PC-9 (cell line): ENCODE measurements at regions not wholly inside any gene's neighbourhood (a gene's known extent, or its start where the extent isn't known, plus 50 kb on each side); places are given as distances from the start of the nearest gene placed in this dataset.

Source experiments
- BruUV-seq: library from RNA; stranded (reverse); fragments of 400-500 nt; replicated peaks from 2 replicates; lab custom pipeline; 2021; lab: Mats Ljungman, UMichigan
- CTCF ChIA-PET: fragments of 300-600 bp; sonication (Branson Sonifier 250); formaldehyde crosslinking; loops from one replicate; lab custom pipeline; 2022; ENCODE audit warnings: antibody characterized with exemption; lab: Charles Lee
- POLR2A ChIA-PET: fragments of 300-600 bp; sonication (Branson Sonifier 250); formaldehyde crosslinking; loops from one replicate; lab custom pipeline; 2022; ENCODE audit warnings: antibody characterized with exemption; ENCODE audit not compliant: unreplicated experiment; lab: Charles Lee
- DNase-seq, 2 experiments: peaks; one replicate each; pipeline versions ENCODE4 v3.0.0 to v3.0.0-alpha.2; 2015 to 2022; ENCODE audit warnings: mixed read lengths in 1 of 2
- H2AFZ ChIP-seq: fragments of 200-600 bp; sonication (generic); 2 replicates; pipeline ENCODE4 v1.8.1; 2017; ENCODE audit warnings: antibody characterized with exemption
- H3F3A ChIP-seq: fragments of 200-600 bp; sonication (generic); 2 replicates; pipeline ENCODE4 v1.8.1; 2017; ENCODE audit warnings: antibody characterized with exemption, mild to moderate bottlenecking, low read depth; ENCODE audit not compliant: insufficient read depth
- H3K27ac ChIP-seq: fragments of 200-600 bp; sonication (generic); 2 replicates; pipeline ENCODE4 v1.6.1; 2016; ENCODE audit warnings: mixed run types
- H3K27me3 ChIP-seq: fragments of 200-600 bp; sonication (generic); 2 replicates; pipeline ENCODE4 v1.6.1; 2016; ENCODE audit warnings: low read depth, mixed run types; ENCODE audit not compliant: insufficient read depth
- H3K36me3 ChIP-seq: fragments of 200-600 bp; sonication (generic); 2 replicates; pipeline ENCODE4 v1.6.1; 2016; ENCODE audit warnings: low read depth, mixed run types
- H3K4me1 ChIP-seq: fragments of 200-600 bp; sonication (generic); replicated peaks from 2 replicates; pipeline ENCODE4 v1.6.1; 2016; ENCODE audit warnings: mixed run types; ENCODE audit not compliant: insufficient read depth
- H3K4me2 ChIP-seq: fragments of 200-600 bp; sonication (generic); 2 replicates; pipeline ENCODE4 v1.6.1; 2017; ENCODE audit warnings: mixed run types
- H3K4me3 ChIP-seq: fragments of 200-600 bp; sonication (generic); 2 replicates; pipeline ENCODE4 v1.6.1; 2016; ENCODE audit warnings: mixed run types
- H3K79me2 ChIP-seq: fragments of 200-600 bp; sonication (generic); 2 replicates; pipeline ENCODE4 v1.6.1; 2017; ENCODE audit warnings: low read depth, mixed run types
- H3K9me2 ChIP-seq: fragments of 200-600 bp; sonication (generic); 2 replicates; pipeline ENCODE4 v1.8.1; 2017; ENCODE audit warnings: mild to moderate bottlenecking; ENCODE audit not compliant: insufficient read depth
- H3K9me3 ChIP-seq: fragments of 200-600 bp; sonication (generic); 2 replicates; pipeline ENCODE4 v1.8.1; 2016; ENCODE audit warnings: low read depth; ENCODE audit not compliant: insufficient read depth
- H4K20me1 ChIP-seq: fragments of 200-600 bp; sonication (generic); 2 replicates; pipeline ENCODE4 v1.8.1; 2017; ENCODE audit not compliant: insufficient read depth
- EZH2 ChIP-seq: fragments of 200-600 bp; sonication (generic); IDR thresholded peaks from 2 replicates; pipeline ENCODE4 v1.8.0; 2017; ENCODE audit warnings: antibody characterized with exemption, low read depth
- intact Hi-C: fragments of 100-400 bp; cut with micrococcal nuclease; formaldehyde crosslinking; loops from one replicate; pipeline ENCODE4 v1.10.0; 2022; ENCODE audit not compliant: unreplicated experiment
- TF ChIP-seq, protein P1 (sequence below): fragments of 200-600 bp; sonication (generic); conservative IDR thresholded peaks from 2 replicates; pipeline ENCODE4 v1.6.1; 2017; ENCODE audit warnings: mixed run types, antibody characterized with exemption, mild to moderate bottlenecking, moderate library complexity

DNA sequence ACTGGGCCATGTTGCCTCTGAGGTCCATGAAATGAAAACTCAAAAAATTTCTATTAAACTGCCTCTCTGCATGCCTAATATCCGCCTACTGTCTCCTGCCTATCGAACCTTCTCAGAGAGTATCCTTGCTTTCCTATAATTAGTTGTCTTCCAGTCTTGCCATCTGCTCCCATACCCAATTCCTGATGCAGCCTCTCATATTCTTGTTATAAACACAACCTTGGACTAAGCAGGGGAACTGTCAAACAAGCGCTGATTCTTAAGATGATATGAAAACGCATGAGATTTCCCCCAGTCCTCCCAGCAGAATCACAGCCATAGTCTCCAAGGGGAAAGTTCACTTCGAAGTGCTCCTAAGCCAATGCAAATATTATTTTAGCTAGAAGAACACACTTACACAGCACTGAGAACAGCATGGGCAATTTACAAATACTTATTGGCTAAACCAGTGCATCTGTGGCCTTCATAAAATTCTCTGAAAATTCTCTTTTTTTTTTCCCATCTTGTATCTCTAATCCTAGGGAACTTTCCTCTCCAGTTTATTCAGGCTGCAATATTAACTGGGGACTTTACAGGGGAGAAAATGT lies 471.6 kb downstream of the MBD2 start:
- Histone ChIP-seq H3K4me3 (no peak overlapping the region), H3K79me2 (no peaks in the 10 kb centered on the region), H3F3A (no peaks in the 10 kb centered on the region), H3K27me3 (no peaks in the 10 kb centered on the region), H3K4me2 (no peak overlapping the region), H3K9me3 (no peaks in the 10 kb centered on the region), H3K27ac (no peak overlapping the region), H4K20me1 (no peaks in the 10 kb centered on the region), H3K36me3 (no peaks in the 10 kb centered on the region), H2AFZ (no peak overlapping the region), H3K4me1 (no peaks in the 10 kb centered on the region), H3K9me2 (no peaks in the 10 kb centered on the region)
- ChIA-PET CTCF (no interaction called here), POLR2A (no interaction called here)
- no peak for DNase-seq
- no peak for TF ChIP-seq EZH2
- TF ChIP-seq, protein P1, sequence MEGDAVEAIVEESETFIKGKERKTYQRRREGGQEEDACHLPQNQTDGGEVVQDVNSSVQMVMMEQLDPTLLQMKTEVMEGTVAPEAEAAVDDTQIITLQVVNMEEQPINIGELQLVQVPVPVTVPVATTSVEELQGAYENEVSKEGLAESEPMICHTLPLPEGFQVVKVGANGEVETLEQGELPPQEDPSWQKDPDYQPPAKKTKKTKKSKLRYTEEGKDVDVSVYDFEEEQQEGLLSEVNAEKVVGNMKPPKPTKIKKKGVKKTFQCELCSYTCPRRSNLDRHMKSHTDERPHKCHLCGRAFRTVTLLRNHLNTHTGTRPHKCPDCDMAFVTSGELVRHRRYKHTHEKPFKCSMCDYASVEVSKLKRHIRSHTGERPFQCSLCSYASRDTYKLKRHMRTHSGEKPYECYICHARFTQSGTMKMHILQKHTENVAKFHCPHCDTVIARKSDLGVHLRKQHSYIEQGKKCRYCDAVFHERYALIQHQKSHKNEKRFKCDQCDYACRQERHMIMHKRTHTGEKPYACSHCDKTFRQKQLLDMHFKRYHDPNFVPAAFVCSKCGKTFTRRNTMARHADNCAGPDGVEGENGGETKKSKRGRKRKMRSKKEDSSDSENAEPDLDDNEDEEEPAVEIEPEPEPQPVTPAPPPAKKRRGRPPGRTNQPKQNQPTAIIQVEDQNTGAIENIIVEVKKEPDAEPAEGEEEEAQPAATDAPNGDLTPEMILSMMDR, result no peak
- no TSS peak for BruUV-seq
- intact Hi-C loops, result no loop called here

DNA sequence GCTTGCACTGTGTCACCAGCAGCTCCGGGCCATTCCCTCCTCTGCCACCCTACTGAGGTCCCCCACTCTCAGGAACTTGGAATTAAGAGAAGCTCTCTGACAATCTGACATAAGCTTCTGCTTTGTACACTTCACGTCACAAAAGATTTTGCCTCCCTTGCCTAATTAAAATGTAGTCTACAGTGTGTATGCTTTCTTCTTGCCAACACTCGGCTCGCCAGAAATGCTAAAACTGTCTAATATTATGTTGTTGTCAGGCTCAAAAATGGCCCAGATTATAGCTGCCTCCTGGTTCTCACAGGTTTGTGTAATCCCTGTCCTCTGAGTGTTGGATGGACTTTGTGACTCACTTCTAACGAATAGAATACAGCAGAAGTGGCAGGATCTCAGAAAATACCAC lies 474.7 kb downstream of the MBD2 start:
- no peak overlapping the region for H2AFZ ChIP-seq
- no peaks in the 10 kb centered on the region for H3K27me3 ChIP-seq
- H4K20me1 ChIP-seq, result no peaks in the 10 kb centered on the region
- POLR2A ChIA-PET, result no interaction called here
- intact Hi-C loops, result no loop called here
- no peaks in the 10 kb centered on the region for H3K36me3 ChIP-seq
- no peaks in the 10 kb centered on the region for H3K79me2 ChIP-seq
- no TSS peak for BruUV-seq
- H3K9me3 ChIP-seq, result no peaks in the 10 kb centered on the region
- H3K4me2 ChIP-seq, result no peak overlapping the region
- DNase-seq, result no peak
- H3K4me1 ChIP-seq, result no peaks in the 10 kb centered on the region
- H3K9me2 ChIP-seq, result no peaks in the 10 kb centered on the region
- H3K4me3 ChIP-seq, result no peak overlapping the region
- CTCF ChIA-PET, result no interaction called here
- H3F3A ChIP-seq, result no peaks in the 10 kb centered on the region
- TF ChIP-seq EZH2, result no peak
- TF ChIP-seq, protein P1, result no peak
- H3K27ac ChIP-seq, result no peak overlapping the region

DNA sequence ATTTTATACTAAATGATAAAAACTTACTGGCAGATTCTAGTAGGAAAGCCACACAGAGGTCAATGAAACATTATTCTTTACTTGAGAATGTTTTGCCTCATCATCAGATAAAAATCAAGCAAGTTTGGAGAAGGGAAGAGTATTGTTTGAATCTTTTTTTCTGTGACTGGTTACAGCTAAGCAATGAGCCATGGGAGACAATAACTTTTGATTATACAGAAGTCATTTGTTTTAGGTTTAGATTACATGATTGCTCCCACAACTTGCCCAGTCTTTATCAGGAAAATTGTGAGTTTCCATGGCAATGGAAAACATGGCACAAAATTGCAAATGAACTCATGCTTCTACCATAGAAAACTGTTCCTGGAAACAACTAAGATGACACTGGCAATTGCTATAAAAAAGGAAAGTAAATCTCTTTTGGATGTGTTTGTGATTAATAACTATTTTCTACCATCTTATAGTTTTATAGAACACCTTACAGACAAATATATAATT lies 476.8 kb downstream of the MBD2 start:
- no peak overlapping the region for H3K4me2 ChIP-seq
- H3K4me3 ChIP-seq, result no peak overlapping the region
- no peaks in the 10 kb centered on the region for H3K36me3 ChIP-seq
- TF ChIP-seq EZH2, result no peak
- TF ChIP-seq, protein P1, result no peak
- H3K4me1 ChIP-seq, result no peaks in the 10 kb centered on the region
- no peaks in the 10 kb centered on the region for H3K9me3 ChIP-seq
- POLR2A ChIA-PET, result no interaction called here
- DNase-seq, result no peak
- BruUV-seq, result no TSS peak
- no peaks in the 10 kb centered on the region for H3K27me3 ChIP-seq
- H3K79me2 ChIP-seq, result no peaks in the 10 kb centered on the region
- intact Hi-C loops, result no loop called here
- no peak overlapping the region for H2AFZ ChIP-seq
- H4K20me1 ChIP-seq, result no peaks in the 10 kb centered on the region
- no peaks in the 10 kb centered on the region for H3F3A ChIP-seq
- no peak overlapping the region for H3K27ac ChIP-seq
- CTCF ChIA-PET, result no interaction called here
- H3K9me2 ChIP-seq, result no peaks in the 10 kb centered on the region
